Psoas muscle (tissue), 7 donors: ENCODE measurements at regions not wholly inside any gene's neighbourhood (a gene's known extent, or its start where the extent isn't known, plus 50 kb on each side); places are given as distances from the start of the nearest gene placed in this dataset.

ENCODE experiments used
- ATAC-seq, 4 donors: fragments of 200-7000 bp; cut with Tn5 transposase; one replicate each; pipeline ENCODE4 v1.9.1; 2020; ENCODE audit warnings: moderate library complexity in 3 of 4, mild to moderate bottlenecking in 2 of 4
- DNase-seq, 2 donors: peaks; one replicate each; pipeline ENCODE4 v3.0.0-alpha.2; 2020
- H3K27ac ChIP-seq: fragments of 200-600 bp; one replicate; pipeline ENCODE4 v1.8.0; 2022
- H3K27me3 ChIP-seq, 3 donors: fragments of 200-600 bp in 1 of 3; one replicate each; pipeline versions ENCODE4 v1.6.1 to v1.8.0; 2013 to 2022; ENCODE audit warnings: low read length in 2 of 3, mild to moderate bottlenecking in 2 of 3, moderate library complexity in 1 of 3; ENCODE audit not compliant: insufficient read depth in 3 of 3
- H3K36me3 ChIP-seq, 2 donors: fragments of 200-600 bp in 1 of 2; one replicate each; pipeline versions ENCODE4 v1.6.1 to v1.8.0; 2013 to 2022; ENCODE audit warnings: low read depth in 1 of 2, mild to moderate bottlenecking in 1 of 2, moderate library complexity in 1 of 2; ENCODE audit not compliant: insufficient read depth in 1 of 2
- H3K4me1 ChIP-seq: fragments of 200-600 bp; one replicate; pipeline ENCODE4 v1.8.0; 2022
- H3K4me3 ChIP-seq: fragments of 200-600 bp; one replicate; pipeline ENCODE4 v1.8.0; 2022; ENCODE audit warnings: mild to moderate bottlenecking
- H3K9me3 ChIP-seq: fragments of 200-600 bp; one replicate; pipeline ENCODE4 v1.8.0; 2022
- CTCF ChIP-seq: fragments of 200-600 bp; IDR thresholded peaks from one replicate; pipeline ENCODE4 v1.8.0; 2022; ENCODE audit warnings: antibody characterized with exemption
- WGBS, 3 donors: extraction: QIAGEN DNeasy Blood & Tissue Kit; methylation state at CpG; one replicate each; pipeline versions ENCODE4 v1.1.6 to v1.1.7; 2013; 5-methylcytosine and 5-hydroxymethylcytosine counted together
- intact Hi-C, 2 donors: fragments of 100-400 bp; cut with DNase I; formaldehyde crosslinking; loops; one replicate each; pipeline versions ENCODE4 v1.11.0 to v1.14.2; 2022
- donor health status: healthy with polysubstance abuse.
- donor health status: DM: no; HTN: no; CAD: no; lungs with moderate emphysema.
- donor health status: Bipolar disorder and iron deficiency.
- donor health status: healthy.
- donor health status: DM: yes; HTN: yes; CAD: no.
- donor health status: DM: no; HTN: no; CAD: no.
- donor health status: DM: yes; HTN: yes; CAD: no.

- TF ChIP-seq CTCF = no peak
- no peak for DNase-seq
- Histone ChIP-seq H3K27me3 (no peaks in the 10 kb centered on the region), H3K36me3 (no peaks in the 10 kb centered on the region), H3K4me3 (no peak overlapping the region), H3K27ac (no peak overlapping the region), H3K4me1 (no peaks in the 10 kb centered on the region), H3K9me3 (no peaks in the 10 kb centered on the region)
- intact Hi-C loops = no loop called here
- 93 to 100% (median 100%) methylated on average over 1 of the region's 1 CpG for WGBS, 3 donors
- no peak for ATAC-seq
Measured at GRCh38 chr1:102821707-102822106, 286.6 kb downstream of the COL11A1 start.

- TF ChIP-seq CTCF = no peak
- 70 to 74% (median 72%) methylated on average over 3 of the region's 3 CpGs for WGBS, 3 donors
Measured at GRCh38 chr1:102800406-102800805, 307.9 kb downstream of the COL11A1 start.

GRCh38 chr1:102799496-102799895 is 308.8 kb downstream of the COL11A1 start:
- Histone ChIP-seq H3K27me3 (no peaks in the 10 kb centered on the region), H3K27ac (no peak overlapping the region), H3K9me3 (no peaks in the 10 kb centered on the region), H3K4me3 (no peak overlapping the region), H3K4me1 (no peaks in the 10 kb centered on the region), H3K36me3 (no peaks in the 10 kb centered on the region)
- 67 to 85% (median 74%) methylated on average over 1 of the region's 1 CpG for WGBS, 3 donors
- intact Hi-C loops = no loop called here
- TF ChIP-seq CTCF = no peak
- no peak for DNase-seq
- no peak for ATAC-seq

More at GRCh38 chr1:102800406-102800805, 307.9 kb downstream of the COL11A1 start:
- Histone ChIP-seq H3K27me3 (no peaks in the 10 kb centered on the region), H3K4me3 (no peak overlapping the region), H3K9me3 (no peaks in the 10 kb centered on the region), H3K4me1 (no peaks in the 10 kb centered on the region), H3K36me3 (no peaks in the 10 kb centered on the region), H3K27ac (no peak overlapping the region)
- DNase-seq (no peak), ATAC-seq (no peak)
- intact Hi-C loops = no loop called here

GRCh38 chr1:102798718-102799117 is 309.6 kb downstream of the COL11A1 start:
- H3K27ac ChIP-seq = no peak overlapping the region
- no peaks in the 10 kb centered on the region for H3K4me1 ChIP-seq
- H3K4me3 ChIP-seq = no peak overlapping the region
- ATAC-seq (no peak), DNase-seq (no peak)
- no peaks in the 10 kb centered on the region for H3K9me3 ChIP-seq
- intact Hi-C loops = no loop called here
- TF ChIP-seq CTCF = no peak
- H3K27me3 ChIP-seq = no peaks in the 10 kb centered on the region
- no peaks in the 10 kb centered on the region for H3K36me3 ChIP-seq

- TF ChIP-seq CTCF = no peak
- H3K4me1 ChIP-seq = no peaks in the 10 kb centered on the region
- H3K9me3 ChIP-seq = no peaks in the 10 kb centered on the region
- H3K27me3 ChIP-seq = no peaks in the 10 kb centered on the region
- no peaks in the 10 kb centered on the region for H3K36me3 ChIP-seq
- DNase-seq = no peak
- no peak overlapping the region for H3K27ac ChIP-seq
- ATAC-seq = no peak
- H3K4me3 ChIP-seq = no peak overlapping the region
- intact Hi-C loops = no loop called here
Measured at GRCh38 chr1:102796429-102796828, 311.9 kb downstream of the COL11A1 start.
